HG02588 (cell line): ENCODE measurements at regions not wholly inside any gene's neighbourhood (a gene's known extent, or its start where the extent isn't known, plus 50 kb on each side); places are given as distances from the start of the nearest gene placed in this dataset.

Experiments used
- ATAC-seq: cut with Tn5 transposase; IDR thresholded peaks from one replicate; pipeline ENCODE4 v1.9.1; 2021; ENCODE audit warnings: mild to moderate bottlenecking, moderate library complexity; ENCODE audit not compliant: unreplicated experiment

GRCh38 chr3:117235304-117235703 lies 525.7 kb downstream of the TUSC7 start:
- no peak for ATAC-seq

- no peak for ATAC-seq
Observed at GRCh38 chr3:117238806-117239205, 529.2 kb downstream of the TUSC7 start.

GRCh38 chr3:117243657-117244056 lies 534.1 kb downstream of the TUSC7 start:
- no peak for ATAC-seq

DNA sequence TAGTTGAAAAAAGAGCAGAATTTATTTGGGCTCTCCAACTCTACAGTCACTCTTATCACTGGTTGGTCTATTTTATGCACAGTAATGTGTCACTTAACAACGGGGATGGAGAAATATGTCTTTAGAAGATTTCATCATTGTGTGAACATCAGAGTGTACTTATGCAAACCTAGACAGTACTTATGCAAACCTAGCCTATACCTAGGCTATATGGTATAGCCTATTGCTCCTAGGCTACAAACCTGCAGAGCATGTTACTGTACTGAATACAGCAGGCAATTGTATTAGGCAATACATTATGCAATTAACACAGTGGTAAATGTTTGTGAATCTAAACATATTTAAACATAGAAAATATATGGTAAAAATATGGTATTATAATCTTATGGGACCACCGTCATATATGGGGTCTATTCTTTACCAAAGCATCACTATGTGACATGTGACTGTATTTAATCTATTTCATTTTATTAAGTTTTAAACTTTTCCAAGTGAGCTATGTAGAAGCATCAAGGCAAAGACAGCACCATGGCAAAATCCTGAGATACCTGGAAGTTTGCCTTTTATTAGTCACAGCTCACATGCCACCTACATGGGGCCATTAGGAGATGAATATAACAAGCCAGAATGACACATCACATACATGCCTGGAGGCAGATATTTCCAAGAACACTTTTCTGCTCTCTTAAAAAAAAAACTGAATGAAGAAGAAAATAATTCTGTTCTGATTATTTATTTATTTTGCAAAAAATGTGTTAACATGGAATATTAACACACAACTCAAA lies 537.4 kb downstream of the TUSC7 start:
- ATAC-seq, result no peak

DNA sequence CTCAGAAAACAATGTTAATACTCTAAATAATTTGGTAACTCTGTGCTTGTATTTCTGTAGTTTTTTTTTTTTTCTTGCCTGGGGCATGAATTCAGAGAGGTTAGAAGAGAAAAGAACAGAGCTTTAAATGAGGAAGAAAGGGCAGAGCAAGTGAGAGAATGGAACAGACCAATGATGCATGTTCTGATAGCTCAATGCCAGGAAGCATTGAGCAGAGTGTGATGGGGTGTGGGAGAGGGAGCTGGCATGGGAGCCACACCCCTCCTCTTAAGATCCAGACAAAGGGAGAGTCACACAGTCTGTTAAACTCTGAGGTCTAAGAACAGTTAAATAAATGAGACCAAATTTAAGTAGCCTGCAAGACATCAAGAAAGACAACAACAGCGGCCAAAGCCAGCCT lies 538.6 kb downstream of the TUSC7 start:
- ATAC-seq, result no peak

- no peak for ATAC-seq
Observed at GRCh38 chr3:117252208-117252607, 542.6 kb downstream of the TUSC7 start.

GRCh38 chr3:117252651-117253050 lies 543.1 kb downstream of the TUSC7 start:
- ATAC-seq, result no peak

GRCh38 chr3:117253636-117254035 lies 544.1 kb downstream of the TUSC7 start:
- ATAC-seq, result no peak

- ATAC-seq, result no peak
Observed at GRCh38 chr3:117254985-117255384, 545.4 kb downstream of the TUSC7 start.

GRCh38 chr3:117255736-117256135 lies 546.2 kb downstream of the TUSC7 start:
- ATAC-seq, result no peak

DNA sequence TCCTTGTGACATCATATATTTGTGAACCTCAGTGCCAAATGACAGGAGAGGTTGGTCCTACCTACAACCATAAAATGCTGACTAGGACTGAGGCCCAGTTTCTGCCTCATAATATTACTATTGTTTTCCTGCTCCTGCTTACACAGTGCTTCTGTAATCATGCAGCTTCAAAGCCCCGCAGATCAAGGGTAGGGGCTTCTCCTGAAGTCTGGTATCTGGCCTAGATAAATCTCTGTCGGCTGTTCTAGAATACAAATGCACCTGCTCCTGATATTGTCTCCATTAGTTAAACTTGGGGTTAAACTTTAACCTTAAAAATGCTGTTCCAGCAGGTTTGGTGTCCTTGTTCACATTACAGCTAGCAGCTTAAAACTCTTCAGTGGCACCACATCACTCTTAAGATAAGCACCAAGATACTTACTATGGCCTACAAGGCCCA lies 552.4 kb downstream of the TUSC7 start:
- ATAC-seq, result no peak

- no peak for ATAC-seq
Observed at GRCh38 chr3:117263270-117263669, 553.7 kb downstream of the TUSC7 start.

- ATAC-seq, result no peak
Observed at GRCh38 chr3:117263745-117264144, 554.2 kb downstream of the TUSC7 start.

- ATAC-seq, result no peak
Observed at GRCh38 chr3:117264204-117264994, 554.8 kb downstream of the TUSC7 start.

GRCh38 chr3:117266806-117267205 lies 557.2 kb downstream of the TUSC7 start:
- ATAC-seq, result no peak

DNA sequence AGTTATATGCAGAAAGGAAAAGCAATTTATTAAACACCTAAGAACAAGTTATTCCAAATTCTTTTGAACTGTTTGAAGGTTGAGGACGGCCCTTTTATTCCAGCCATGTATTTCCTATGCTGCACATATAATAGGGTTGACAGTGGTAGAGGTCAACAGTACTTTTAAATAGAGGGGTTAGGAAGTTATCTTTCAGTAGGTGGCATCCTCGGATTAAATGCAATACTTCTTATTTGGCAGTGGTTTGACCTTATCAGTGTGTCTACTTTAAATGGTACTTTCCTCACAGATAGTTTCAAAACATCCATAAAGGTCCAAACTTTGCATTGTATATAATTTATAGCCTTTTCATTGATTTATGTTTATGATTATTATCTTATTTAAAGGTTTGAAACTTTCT lies 558.7 kb downstream of the TUSC7 start:
- no peak for ATAC-seq

DNA sequence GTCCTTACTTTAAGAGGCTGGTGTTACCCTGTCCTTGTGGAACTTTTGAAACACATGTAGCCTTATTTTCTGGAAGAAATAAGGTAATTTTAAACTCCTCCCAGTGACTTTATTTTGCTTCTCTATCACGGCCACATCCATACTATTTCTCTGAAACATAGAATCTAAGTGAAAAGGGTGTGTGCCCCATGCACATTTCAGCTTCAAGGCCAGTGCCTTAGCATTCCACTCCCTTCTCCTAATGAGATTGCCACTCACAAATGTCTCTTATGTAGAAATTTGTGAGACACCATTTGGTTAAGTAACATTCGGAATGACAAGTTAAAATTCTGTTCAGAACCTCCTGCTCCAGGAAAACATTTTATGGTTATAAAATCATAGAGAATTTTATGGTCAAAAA lies 562.7 kb downstream of the TUSC7 start:
- ATAC-seq, result no peak

- ATAC-seq, result no peak
Observed at GRCh38 chr3:117272876-117273523, 563.4 kb downstream of the TUSC7 start.

- no peak for ATAC-seq
Observed at GRCh38 chr3:117277816-117278215, 568.2 kb downstream of the TUSC7 start.

DNA sequence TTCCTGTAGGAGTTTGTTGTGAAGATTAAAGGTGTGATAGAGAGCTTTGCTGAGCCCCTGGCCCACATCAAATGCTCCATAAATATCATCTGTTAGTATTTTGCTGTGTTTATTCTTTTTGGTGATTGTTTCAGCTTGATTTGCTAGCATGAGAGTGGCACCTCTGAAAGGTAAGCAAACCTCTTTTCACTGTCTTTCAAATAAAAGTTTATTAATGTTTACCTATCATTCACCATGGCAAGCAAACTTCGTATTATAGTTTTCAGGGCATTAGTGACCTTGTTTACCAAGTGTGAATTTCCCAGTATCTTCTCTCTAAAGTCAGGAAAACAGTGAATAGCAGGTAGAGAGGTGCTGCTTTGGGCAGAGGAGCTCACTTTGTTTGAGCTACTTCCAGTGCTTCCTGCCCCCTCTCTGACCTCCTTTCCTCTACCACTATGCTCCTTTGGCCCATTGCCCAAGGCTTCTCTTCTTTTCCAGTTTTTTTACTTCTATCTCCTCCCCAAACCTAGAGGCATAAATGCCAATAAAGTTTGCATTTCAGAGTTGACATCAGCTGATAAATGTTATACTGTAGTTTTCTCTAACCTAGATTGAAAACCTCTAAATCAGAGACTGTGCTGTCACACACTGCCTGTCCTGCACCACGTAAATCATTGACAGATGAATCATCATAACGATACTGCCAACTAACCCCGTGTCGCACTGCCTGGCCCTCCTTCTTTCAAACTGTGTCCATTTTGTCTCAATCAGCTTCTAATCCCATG lies 569.0 kb downstream of the TUSC7 start:
- ATAC-seq, result peak; percentile 98

- no peak for ATAC-seq
Observed at GRCh38 chr3:117281371-117281770, 571.8 kb downstream of the TUSC7 start.
